ENCODE measurements at regions not wholly inside any gene's neighbourhood (a gene's known extent, or its start where the extent isn't known, plus 50 kb on each side); places are given as distances from the start of the nearest gene placed in this dataset.

- H3K4me2 ChIP-seq (ENCODE audit: low read length) = no peak overlapping the region
Observed at GRCh38 chr12:114274131-114274530, 131.8 kb downstream of the TBX5 start.

DNA sequence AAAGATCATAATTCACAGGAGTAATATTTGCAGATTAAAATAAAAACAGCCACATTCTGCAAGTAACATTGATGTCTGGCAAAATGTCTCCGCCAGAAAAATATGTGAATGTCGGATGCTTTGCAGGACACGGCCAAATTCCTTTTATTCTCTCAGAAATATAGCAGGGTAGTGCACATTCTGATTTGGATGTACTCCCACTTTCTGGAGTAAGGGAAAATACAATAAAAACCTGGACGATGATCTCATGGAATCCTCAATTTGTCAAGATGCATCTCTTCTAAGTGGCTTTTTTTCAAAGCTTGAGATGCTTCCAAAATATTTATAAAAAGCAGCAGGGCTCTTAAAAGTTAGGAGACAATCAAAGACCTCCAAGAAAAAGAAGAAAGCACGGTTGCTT is 133.3 kb downstream of the TBX5 start:
- Histone ChIP-seq H2AFZ (ENCODE audit: low read depth, low read length) (no peak overlapping the region), H3K27me3 (ENCODE audit: insufficient read depth, low read depth, low read length) (no peaks in the 10 kb centered on the region), H3F3A (ENCODE audit: insufficient read depth, low read length, poor library complexity, severe bottlenecking) (no peaks in the 10 kb centered on the region), H3K9ac (ENCODE audit: low read length) (no peak overlapping the region), H3K27ac (ENCODE audit: low read length) (no peak overlapping the region), H3K9me2 (ENCODE audit: insufficient read depth, low read length) (no peaks in the 10 kb centered on the region), H3K4me3 (ENCODE audit: low read length) (no peak overlapping the region), H4K20me1 (ENCODE audit: insufficient read depth) (no peaks in the 10 kb centered on the region), H3K36me3 (ENCODE audit: insufficient read depth, low read length) (no peaks in the 10 kb centered on the region), H3K4me2 (ENCODE audit: low read length) (no peak overlapping the region), H3K9me3 (ENCODE audit: low read length) (no peaks in the 10 kb centered on the region), H3K79me2 (replicated peaks; ENCODE audit: insufficient read depth, low read length) (no peaks in the 10 kb centered on the region)
- no peak for TF ChIP-seq EP300 (conservative IDR thresholded peaks at IDR 0.05; ENCODE audit: poor library complexity, severe bottlenecking)
- no peak for TF ChIP-seq EZH2 (IDR thresholded peaks at IDR 0.05; ENCODE audit: borderline replicate concordance, insufficient read depth, low read length, poor library complexity, severe bottlenecking)
- TF ChIP-seq SMC3 (conservative IDR thresholded peaks at IDR 0.05; ENCODE audit: poor library complexity) = no peak
- TF ChIP-seq, protein P1, sequence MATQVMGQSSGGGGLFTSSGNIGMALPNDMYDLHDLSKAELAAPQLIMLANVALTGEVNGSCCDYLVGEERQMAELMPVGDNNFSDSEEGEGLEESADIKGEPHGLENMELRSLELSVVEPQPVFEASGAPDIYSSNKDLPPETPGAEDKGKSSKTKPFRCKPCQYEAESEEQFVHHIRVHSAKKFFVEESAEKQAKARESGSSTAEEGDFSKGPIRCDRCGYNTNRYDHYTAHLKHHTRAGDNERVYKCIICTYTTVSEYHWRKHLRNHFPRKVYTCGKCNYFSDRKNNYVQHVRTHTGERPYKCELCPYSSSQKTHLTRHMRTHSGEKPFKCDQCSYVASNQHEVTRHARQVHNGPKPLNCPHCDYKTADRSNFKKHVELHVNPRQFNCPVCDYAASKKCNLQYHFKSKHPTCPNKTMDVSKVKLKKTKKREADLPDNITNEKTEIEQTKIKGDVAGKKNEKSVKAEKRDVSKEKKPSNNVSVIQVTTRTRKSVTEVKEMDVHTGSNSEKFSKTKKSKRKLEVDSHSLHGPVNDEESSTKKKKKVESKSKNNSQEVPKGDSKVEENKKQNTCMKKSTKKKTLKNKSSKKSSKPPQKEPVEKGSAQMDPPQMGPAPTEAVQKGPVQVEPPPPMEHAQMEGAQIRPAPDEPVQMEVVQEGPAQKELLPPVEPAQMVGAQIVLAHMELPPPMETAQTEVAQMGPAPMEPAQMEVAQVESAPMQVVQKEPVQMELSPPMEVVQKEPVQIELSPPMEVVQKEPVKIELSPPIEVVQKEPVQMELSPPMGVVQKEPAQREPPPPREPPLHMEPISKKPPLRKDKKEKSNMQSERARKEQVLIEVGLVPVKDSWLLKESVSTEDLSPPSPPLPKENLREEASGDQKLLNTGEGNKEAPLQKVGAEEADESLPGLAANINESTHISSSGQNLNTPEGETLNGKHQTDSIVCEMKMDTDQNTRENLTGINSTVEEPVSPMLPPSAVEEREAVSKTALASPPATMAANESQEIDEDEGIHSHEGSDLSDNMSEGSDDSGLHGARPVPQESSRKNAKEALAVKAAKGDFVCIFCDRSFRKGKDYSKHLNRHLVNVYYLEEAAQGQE (IDR thresholded peaks at IDR 0.05; ENCODE audit: borderline replicate concordance) = no peak
- TF ChIP-seq MXI1 (conservative IDR thresholded peaks at IDR 0.05; ENCODE audit: poor library complexity, severe bottlenecking) = no peak
- no peak for TF ChIP-seq RAD21 (conservative IDR thresholded peaks at IDR 0.05)
- TF ChIP-seq CTCF (IDR thresholded peaks at IDR 0.05; ENCODE audit: poor library complexity, severe bottlenecking) = no peak
- TF ChIP-seq TAF1 (IDR thresholded peaks at IDR 0.05; ENCODE audit: low read depth) = no peak
- TF ChIP-seq POLR2AphosphoS5 (IDR thresholded peaks at IDR 0.05) = no peak

More at GRCh38 chr12:114274131-114274530, 131.8 kb downstream of the TBX5 start:
- TF ChIP-seq CTCF (IDR thresholded peaks at IDR 0.05; ENCODE audit: poor library complexity, severe bottlenecking) = no peak
- TF ChIP-seq POLR2AphosphoS5 (IDR thresholded peaks at IDR 0.05) = no peak
- TF ChIP-seq, protein P1 (IDR thresholded peaks at IDR 0.05; ENCODE audit: borderline replicate concordance) = no peak
- TF ChIP-seq RAD21 (conservative IDR thresholded peaks at IDR 0.05) = no peak
- no peak for TF ChIP-seq TAF1 (IDR thresholded peaks at IDR 0.05; ENCODE audit: low read depth)
- TF ChIP-seq EZH2 (IDR thresholded peaks at IDR 0.05; ENCODE audit: borderline replicate concordance, insufficient read depth, low read length, poor library complexity, severe bottlenecking) = no peak
- no peak for TF ChIP-seq SMC3 (conservative IDR thresholded peaks at IDR 0.05; ENCODE audit: poor library complexity)
- TF ChIP-seq MXI1 (conservative IDR thresholded peaks at IDR 0.05; ENCODE audit: poor library complexity, severe bottlenecking) = no peak
- H4K20me1 ChIP-seq (ENCODE audit: insufficient read depth) = no peaks in the 10 kb centered on the region
- H3K4me3 ChIP-seq (ENCODE audit: low read length) = no peak overlapping the region
- H3K9ac ChIP-seq (ENCODE audit: low read length) = no peak overlapping the region
- H3K36me3 ChIP-seq (ENCODE audit: insufficient read depth, low read length) = no peaks in the 10 kb centered on the region
- no peaks in the 10 kb centered on the region for H3K79me2 ChIP-seq (replicated peaks; ENCODE audit: insufficient read depth, low read length)
- H3K9me2 ChIP-seq (ENCODE audit: insufficient read depth, low read length) = no peaks in the 10 kb centered on the region
- no peak overlapping the region for H2AFZ ChIP-seq (ENCODE audit: low read depth, low read length)
- no peaks in the 10 kb centered on the region for H3K27me3 ChIP-seq (ENCODE audit: insufficient read depth, low read depth, low read length)
- no peaks in the 10 kb centered on the region for H3F3A ChIP-seq (ENCODE audit: insufficient read depth, low read length, poor library complexity, severe bottlenecking)
- H3K9me3 ChIP-seq (ENCODE audit: low read length) = no peaks in the 10 kb centered on the region
- H3K27ac ChIP-seq (ENCODE audit: low read length) = no peak overlapping the region

All from neural cell (in vitro differentiated cells).